ENCODE measurements at regions not wholly inside any gene's neighbourhood (a gene's known extent, or its start where the extent isn't known, plus 50 kb on each side); places are given as distances from the start of the nearest gene placed in this dataset.

GRCh38 chr12:34348836-34349672 lies 326.8 kb downstream of the ALG10 start:
- DNase-seq = no peak

- DNase-seq = no peak
These were observed 327.3 kb downstream of the ALG10 start for GRCh38 chr12:34349673-34349961.

GRCh38 chr12:34350092-34351041 lies 328.1 kb downstream of the ALG10 start:
- DNase-seq = no peak

- DNase-seq = no peak
These were observed 329.8 kb downstream of the ALG10 start for GRCh38 chr12:34352098-34352497.

- no peak for DNase-seq
These were observed 332.2 kb downstream of the ALG10 start for GRCh38 chr12:34354239-34355200.

- DNase-seq = no peak
These were observed 334.1 kb downstream of the ALG10 start for GRCh38 chr12:34356233-34356987.

- no peak for DNase-seq
These were observed 335.5 kb downstream of the ALG10 start for GRCh38 chr12:34357791-34358190.

GRCh38 chr12:34358198-34358597 lies 335.9 kb downstream of the ALG10 start:
- DNase-seq = no peak

- DNase-seq = no peak
These were observed 339.5 kb downstream of the ALG10 start for GRCh38 chr12:34361721-34362316.

GRCh38 chr12:34363050-34363673 lies 340.9 kb downstream of the ALG10 start:
- no peak for DNase-seq

GRCh38 chr12:34368079-34368478 lies 345.8 kb downstream of the ALG10 start:
- no peak for DNase-seq

GRCh38 chr12:34371050-34371449 lies 348.8 kb downstream of the ALG10 start:
- DNase-seq = no peak

GRCh38 chr12:34372003-34372402 lies 349.7 kb downstream of the ALG10 start:
- no peak for DNase-seq

- DNase-seq = no peak
These were observed 351.6 kb downstream of the ALG10 start for GRCh38 chr12:34373926-34374325.

GRCh38 chr12:34376133-34376799 lies 354.0 kb downstream of the ALG10 start:
- DNase-seq = no peak

- no peak for DNase-seq
These were observed 355.1 kb downstream of the ALG10 start for GRCh38 chr12:34377243-34378035.

GRCh38 chr12:34379142-34379541 lies 356.8 kb downstream of the ALG10 start:
- DNase-seq = no peak

GRCh38 chr12:34384693-34385092 lies 362.4 kb downstream of the ALG10 start:
- DNase-seq = no peak

GRCh38 chr12:34386016-34386415 lies 363.7 kb downstream of the ALG10 start:
- DNase-seq = no peak
